ENCODE measurements at regions not wholly inside any gene's neighbourhood (a gene's known extent, or its start where the extent isn't known, plus 50 kb on each side); places are given as distances from the start of the nearest gene placed in this dataset.

GRCh38 chrX:139094671-139095592 is 383.4 kb upstream of the FGF13 start:
- no peak for DNase-seq
- 37 to 46% methylated on average over 5 to 6 of the region's 6 CpGs for WGBS, 2 donors
- Histone ChIP-seq H3K9me3 (no peaks in the 10 kb centered on the region), H3K4me1 (no peaks in the 10 kb centered on the region), H3K36me3 (replicated peaks in 1 of 2; ENCODE audit: insufficient read depth in 1 of 2, low read depth in 2 of 2) (no peaks in the 10 kb centered on the region), H3K27me3 (no peaks in the 10 kb centered on the region), H3K4me3 (no peak overlapping the region), H3K27ac (no peak overlapping the region)
- TF ChIP-seq POLR2A (IDR thresholded peaks at IDR 0.05): no peak
- no peak for ATAC-seq
- intact Hi-C loops (cut with DNase I): no loop called here

DNA sequence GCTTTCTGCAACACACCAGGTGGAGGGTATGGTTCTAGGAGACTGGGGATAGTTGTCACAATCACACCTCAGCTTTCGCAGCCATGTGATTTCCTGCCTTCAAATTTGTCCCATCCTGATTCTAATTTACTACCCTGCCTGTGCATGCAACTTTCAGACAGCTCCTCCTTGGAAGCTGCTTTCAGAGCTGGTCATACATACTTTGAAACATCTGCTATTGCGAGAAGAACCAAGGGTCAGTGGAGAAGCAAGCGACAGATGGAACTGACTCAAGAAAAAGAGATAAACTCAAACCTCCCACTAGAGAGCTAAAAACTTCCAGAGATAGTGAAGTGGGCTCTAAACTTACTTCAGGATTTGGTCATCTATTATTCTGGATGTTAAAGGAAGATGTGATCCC is 381.7 kb upstream of the FGF13 start:
- DNase-seq (no peak), ATAC-seq (no peak)
- Histone ChIP-seq H3K27ac (no peak overlapping the region), H3K9me3 (no peaks in the 10 kb centered on the region), H3K36me3 (replicated peaks in 1 of 2; ENCODE audit: insufficient read depth in 1 of 2, low read depth in 2 of 2) (no peaks in the 10 kb centered on the region), H3K4me3 (no peak overlapping the region), H3K4me1 (no peaks in the 10 kb centered on the region), H3K27me3 (no peaks in the 10 kb centered on the region)
- WGBS, 2 donors: 72 to 76% methylated on average over 3 of the region's 3 CpGs
- TF ChIP-seq POLR2A (IDR thresholded peaks at IDR 0.05) (no peak), CTCF (IDR thresholded peaks at IDR 0.05) (no peak)
- intact Hi-C loops (cut with DNase I): no loop called here

DNA sequence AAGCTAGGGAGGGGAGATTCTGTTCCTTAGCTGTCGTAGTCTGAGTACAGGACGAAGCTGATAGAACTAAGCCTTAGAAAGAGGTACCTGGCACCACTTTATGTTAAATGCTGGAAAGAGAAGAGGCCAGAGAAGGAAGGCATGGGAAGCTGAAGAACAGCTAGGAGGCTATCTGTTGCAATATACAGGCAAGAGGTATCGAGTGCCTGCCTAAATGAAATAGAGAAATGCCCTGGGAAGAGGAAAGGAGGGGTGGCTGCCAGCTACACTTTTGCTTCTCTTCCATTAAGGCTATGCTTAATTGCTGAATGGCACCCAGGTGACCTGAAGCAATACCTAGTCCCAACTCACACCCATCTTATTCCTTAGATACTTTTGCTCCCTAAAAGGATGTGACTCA is 380.4 kb upstream of the FGF13 start:
- H3K36me3 ChIP-seq (replicated peaks in 1 of 2; ENCODE audit: insufficient read depth in 1 of 2, low read depth in 2 of 2): no peaks in the 10 kb centered on the region
- no peak overlapping the region for H3K27ac ChIP-seq
- no peaks in the 10 kb centered on the region for H3K9me3 ChIP-seq
- DNase-seq (no peak), ATAC-seq (no peak)
- H3K4me3 ChIP-seq: no peak overlapping the region
- no peaks in the 10 kb centered on the region for H3K4me1 ChIP-seq
- intact Hi-C loops (cut with DNase I): no loop called here
- 31 to 74% methylated on average over 3 of the region's 3 CpGs for WGBS, 2 donors
- H3K27me3 ChIP-seq: no peaks in the 10 kb centered on the region
- TF ChIP-seq POLR2A (IDR thresholded peaks at IDR 0.05): no peak
- TF ChIP-seq CTCF (IDR thresholded peaks at IDR 0.05): no peak

GRCh38 chrX:139091066-139091465 is 379.5 kb upstream of the FGF13 start:
- ATAC-seq (no peak), DNase-seq (no peak)
- intact Hi-C loops (cut with DNase I): no loop called here
- no peaks in the 10 kb centered on the region for H3K27me3 ChIP-seq
- no peaks in the 10 kb centered on the region for H3K36me3 ChIP-seq (replicated peaks in 1 of 2; ENCODE audit: insufficient read depth in 1 of 2, low read depth in 2 of 2)
- H3K27ac ChIP-seq: no peak overlapping the region
- no peaks in the 10 kb centered on the region for H3K4me1 ChIP-seq
- TF ChIP-seq CTCF (IDR thresholded peaks at IDR 0.05) (no peak), POLR2A (IDR thresholded peaks at IDR 0.05) (no peak)
- no peak overlapping the region for H3K4me3 ChIP-seq
- H3K9me3 ChIP-seq: no peaks in the 10 kb centered on the region

GRCh38 chrX:139086246-139086645 is 374.7 kb upstream of the FGF13 start:
- Histone ChIP-seq H3K36me3 (replicated peaks in 1 of 2; ENCODE audit: insufficient read depth in 1 of 2, low read depth in 2 of 2) (no peaks in the 10 kb centered on the region), H3K27me3 (no peaks in the 10 kb centered on the region), H3K4me1 (no peaks in the 10 kb centered on the region), H3K9me3 (no peaks in the 10 kb centered on the region), H3K4me3 (no peak overlapping the region), H3K27ac (no peak overlapping the region)
- intact Hi-C loops (cut with DNase I): no loop called here
- TF ChIP-seq CTCF (IDR thresholded peaks at IDR 0.05) (no peak), POLR2A (IDR thresholded peaks at IDR 0.05) (no peak)
- ATAC-seq (no peak), DNase-seq (no peak)
- 59 to 67% methylated on average over 2 of the region's 2 CpGs for WGBS, 2 donors
